DMS153 treated with DMSO at 0.1 percent for 48 hours (cell line): ENCODE measurements at regions not wholly inside any gene's neighbourhood (a gene's known extent, or its start where the extent isn't known, plus 50 kb on each side); places are given as distances from the start of the nearest gene placed in this dataset.
"Not testable (repeated sequence)": the region's sequence is repeated elsewhere in the genome, so short reads cannot be mapped to it uniquely, and the experiment has no call there.

ENCODE experiments used
- DNase-seq: peaks from one replicate; lab custom pipeline; 2025; ENCODE audit not compliant: unreplicated experiment; lab: John Stamatoyannopoulos, UW

DNA sequence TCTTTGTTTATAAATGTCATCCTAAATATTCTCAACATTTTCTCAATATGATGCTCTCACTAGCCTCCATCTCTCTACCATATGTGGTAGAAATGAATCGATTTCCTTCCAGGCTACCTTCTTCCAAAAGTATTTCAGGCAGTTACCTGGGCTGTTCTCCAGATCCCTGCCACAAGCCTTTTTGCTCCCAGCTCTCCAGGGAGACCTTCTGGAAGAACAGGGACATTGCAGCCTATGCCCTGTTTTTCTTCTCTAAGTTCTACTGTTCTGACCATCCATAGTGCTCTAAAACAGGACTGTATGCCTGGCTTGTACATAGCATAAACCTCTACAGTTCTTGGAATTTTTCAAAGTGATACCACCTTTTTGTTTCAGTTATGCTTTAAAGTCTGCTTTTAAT is 552.8 kb downstream of the ANKRD7 start:
- DNase-seq: no peak

DNA sequence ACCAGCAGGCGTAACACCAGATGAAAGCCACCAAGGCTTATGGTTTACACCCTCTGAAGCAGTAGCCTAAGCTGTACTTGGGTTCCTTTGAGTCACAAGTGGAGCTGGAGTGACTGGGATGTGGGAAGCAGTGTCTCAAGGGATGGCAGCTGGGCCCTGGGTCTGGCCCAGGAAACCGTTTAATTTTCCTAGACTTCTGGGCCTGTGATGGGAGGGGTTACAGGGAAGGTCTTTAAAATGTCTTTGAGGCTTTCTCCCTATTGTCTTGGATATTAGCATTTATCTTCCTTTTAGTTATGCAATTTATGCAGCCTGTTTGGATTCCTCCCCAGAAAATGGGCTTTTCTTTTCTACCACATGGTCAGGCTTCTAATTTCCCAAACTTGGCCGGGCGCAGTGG is 568.2 kb downstream of the ANKRD7 start:
- DNase-seq: no peak

DNA sequence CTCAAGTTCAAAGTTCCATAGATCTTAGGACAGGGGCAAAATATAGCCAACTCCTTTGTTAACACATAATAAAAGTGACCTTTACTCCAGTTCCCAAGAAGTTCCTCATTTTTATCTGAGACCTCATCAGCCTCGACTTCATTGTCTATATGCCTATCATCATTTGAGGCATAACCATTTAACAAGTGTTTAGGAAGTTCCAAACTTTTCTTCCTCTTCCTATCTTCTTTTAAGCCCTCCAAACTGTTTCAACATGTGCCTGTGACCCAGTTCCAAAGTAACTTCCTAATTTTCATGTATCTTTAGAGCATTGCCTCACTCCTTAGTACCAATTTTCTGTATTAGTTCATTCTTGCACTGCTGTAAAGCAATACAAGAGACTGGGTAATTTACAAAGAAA is 569.1 kb downstream of the ANKRD7 start:
- DNase-seq: no peak

DNA sequence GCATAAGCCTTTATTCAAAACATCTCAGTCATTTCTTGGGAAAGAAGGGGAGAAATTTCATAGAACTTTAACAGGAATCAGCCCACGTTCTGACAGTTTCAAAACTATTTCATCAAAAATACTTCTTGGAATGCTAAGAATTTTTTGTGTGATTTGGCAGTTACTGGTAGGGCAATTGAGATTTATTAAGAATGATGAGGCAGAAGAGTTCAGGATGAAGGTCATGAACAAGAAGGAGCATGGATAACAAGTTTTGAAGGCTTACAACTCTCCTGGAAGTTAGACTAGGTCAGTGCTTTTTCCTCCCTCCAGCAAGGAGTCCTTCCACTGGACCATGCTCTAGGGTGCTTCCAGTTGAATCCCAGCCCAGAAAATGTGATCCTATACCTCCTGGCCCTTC is 569.9 kb downstream of the ANKRD7 start:
- DNase-seq: no peak

DNA sequence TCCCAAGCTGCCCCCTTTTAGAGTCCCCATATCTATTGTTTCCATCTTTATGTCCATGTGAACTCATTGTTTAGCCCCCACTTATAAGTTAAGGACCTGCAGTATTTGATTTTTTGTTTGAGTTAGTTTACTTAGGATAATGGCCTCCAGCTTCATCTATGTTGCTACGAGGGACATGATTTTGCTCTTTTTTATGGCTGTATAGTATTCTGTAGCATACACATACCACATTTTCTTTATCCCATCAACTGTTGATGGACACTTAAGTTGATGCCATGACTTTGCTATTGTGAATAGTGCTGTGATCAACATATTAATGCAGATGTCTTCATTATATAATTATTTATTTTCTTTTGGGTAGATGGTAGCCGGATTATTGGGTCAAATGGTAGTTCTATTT is 576.9 kb downstream of the ANKRD7 start:
- no peak for DNase-seq

DNA sequence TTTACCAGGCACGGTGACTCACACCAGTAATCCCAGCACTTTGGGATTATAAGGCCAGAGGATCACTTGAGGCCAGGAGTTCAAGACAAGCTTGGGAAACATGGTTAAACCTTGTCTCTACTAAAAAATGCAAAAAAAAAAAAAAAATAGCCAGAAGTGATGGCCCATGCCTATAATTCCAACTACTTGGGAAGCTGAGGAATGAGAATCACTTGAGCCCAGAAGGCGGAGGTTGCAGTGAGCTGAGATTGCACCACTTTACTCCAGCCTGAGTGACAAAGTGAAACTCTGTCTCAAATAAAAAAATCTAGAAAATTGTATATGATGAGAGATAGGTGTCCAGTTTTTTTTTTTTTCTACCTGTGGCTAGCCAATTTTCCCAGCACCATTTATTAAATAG is 578.2 kb downstream of the ANKRD7 start:
- no peak for DNase-seq

DNA sequence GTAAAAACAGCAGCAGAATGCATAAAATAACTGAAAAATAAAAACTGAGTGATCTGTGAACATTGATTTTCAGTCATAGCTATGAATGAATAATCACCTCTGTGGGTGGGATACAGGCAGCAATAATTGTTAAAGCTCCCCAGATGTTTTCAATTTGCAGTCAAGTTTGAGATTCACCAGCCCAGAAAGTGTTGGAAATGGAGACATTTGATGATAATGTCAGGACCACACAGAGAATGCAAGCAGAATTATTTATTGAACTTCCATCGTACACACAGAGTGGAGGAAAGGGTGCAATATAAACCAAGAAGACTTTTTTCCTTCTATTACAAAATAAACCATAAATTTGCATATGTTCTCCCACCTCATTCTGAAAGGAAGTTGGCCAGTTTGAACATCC is 601.7 kb downstream of the ANKRD7 start:
- no peak for DNase-seq

DNA sequence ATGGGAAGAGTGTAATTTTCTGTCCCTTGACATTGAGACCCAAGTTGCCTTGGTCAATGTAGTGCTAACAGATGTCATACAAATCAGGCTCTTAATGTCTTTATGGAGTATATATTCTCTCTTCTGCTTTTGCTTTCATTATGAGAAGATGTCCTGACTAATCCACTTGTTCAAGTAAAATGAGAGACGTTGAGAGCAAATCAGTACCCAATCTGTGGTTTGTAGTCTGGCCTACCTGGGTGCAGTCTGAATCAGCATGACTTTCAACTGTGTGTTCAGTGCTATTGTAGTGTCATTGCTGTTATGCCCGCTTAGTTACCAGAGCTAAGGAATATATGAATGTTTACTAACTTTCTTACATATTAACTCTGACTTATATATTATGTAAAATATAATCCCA is 612.4 kb downstream of the ANKRD7 start:
- no peak for DNase-seq

DNA sequence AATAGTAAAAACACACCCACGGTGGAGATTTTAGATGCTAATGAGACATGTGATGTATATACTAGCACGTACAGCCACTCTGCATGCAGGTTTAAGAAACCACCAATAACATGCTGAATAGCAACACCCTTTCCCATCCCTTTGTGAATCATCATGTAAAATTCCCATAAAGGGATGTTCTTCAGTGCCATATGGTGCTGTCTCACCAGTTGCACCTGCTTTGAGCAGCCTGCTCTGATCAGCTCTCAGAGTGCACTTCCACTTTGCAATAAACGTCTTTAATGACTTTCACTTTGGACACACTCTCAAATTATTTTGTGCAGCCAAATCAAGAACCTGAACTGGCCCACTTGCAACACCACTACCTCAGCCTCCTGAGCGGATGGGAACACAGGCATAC is 615.0 kb downstream of the ANKRD7 start:
- DNase-seq: no peak

DNA sequence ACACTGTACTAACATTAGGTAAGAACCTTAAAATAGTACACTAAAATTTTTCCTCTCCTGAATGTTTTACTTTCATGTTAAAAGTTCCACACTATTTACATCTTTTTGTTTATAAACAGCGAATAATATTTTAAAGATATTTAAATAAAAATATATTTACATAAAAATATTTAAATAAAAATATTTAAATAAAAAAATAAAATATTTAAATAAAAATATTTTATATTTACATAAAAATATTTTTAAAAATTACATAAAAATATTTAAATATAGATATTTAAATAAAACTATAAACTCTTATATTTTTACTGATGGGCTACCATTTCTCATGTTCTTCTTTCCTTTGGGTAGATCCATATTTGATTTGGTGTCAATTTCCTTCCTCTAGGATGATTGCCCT is 619.0 kb downstream of the ANKRD7 start:
- DNase-seq: no peak

DNA sequence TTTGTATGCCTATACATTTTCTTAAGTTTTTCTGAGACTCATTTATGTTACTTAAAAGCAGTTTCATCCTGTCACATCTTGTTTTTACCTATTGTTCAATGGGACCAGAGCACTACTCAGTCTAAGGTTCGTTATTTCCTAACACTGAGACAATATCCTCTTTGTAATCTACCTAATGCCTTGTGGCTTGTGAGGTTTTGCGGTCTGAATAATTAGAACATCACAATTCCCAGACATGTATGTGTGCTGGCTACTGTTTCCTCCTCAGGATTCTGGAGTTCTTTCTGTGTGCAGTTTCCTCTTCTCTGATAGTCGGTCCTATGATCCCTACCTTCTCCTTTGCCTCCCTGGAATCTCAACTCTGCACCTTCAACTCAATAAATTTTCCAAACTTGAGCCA is 620.2 kb downstream of the ANKRD7 start:
- no peak for DNase-seq

DNA sequence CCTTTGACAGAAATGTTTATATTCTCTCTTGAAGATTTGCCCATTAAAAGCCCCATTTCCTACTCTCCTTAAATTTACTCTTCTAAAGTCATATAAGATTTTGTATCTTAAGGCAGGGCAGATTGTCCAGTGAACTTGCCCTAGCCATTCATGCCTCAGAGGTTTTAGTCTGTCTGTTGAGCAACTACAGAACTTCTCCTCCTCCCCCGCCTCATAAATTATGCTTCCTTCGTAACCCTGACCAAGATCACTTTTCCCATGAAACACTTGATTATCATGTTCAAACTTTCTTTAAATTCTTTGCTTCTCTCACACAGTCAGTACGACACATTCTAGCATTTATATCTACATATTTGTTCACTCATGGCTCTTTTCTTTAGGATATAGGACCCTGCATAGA is 621.3 kb downstream of the ANKRD7 start:
- no peak for DNase-seq

DNA sequence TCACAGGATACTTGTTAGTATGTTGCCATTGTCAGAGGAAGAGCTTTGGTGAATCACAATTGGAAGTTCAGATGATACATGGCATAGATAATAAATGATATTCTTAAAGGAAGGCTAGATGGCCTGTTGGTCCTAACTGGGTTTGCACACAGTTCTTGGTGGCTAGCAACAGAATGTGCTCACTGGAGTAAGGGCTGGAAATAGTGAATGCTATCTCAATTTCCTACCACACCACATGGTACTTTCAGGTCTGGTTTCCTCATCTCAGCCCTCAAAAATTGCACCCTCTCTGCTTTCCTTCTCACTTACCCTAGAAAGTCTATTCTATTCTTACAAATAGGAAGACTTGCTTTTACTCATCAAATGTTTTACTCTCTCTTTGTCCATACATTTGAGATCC is 622.5 kb downstream of the ANKRD7 start:
- DNase-seq: no peak

DNA sequence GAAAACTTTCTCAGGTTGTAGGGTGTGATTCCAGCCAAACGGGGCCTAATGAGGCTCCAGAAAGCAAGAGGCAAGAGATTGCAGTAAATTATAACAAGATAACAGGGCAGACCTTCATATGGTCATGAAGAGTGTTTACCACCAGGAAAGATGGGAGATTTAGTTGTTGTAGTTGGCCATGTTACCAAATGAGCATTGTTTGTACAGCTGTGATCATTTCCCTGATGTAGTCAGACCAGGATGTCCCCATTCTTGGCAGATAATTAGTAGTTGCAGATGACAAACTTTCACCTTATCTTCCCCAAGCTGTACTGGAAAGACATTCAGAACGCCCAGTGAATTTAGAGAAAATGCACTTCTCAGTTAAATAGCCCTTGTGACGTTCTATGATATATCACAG is 630.8 kb downstream of the ANKRD7 start:
- DNase-seq: no peak

DNA sequence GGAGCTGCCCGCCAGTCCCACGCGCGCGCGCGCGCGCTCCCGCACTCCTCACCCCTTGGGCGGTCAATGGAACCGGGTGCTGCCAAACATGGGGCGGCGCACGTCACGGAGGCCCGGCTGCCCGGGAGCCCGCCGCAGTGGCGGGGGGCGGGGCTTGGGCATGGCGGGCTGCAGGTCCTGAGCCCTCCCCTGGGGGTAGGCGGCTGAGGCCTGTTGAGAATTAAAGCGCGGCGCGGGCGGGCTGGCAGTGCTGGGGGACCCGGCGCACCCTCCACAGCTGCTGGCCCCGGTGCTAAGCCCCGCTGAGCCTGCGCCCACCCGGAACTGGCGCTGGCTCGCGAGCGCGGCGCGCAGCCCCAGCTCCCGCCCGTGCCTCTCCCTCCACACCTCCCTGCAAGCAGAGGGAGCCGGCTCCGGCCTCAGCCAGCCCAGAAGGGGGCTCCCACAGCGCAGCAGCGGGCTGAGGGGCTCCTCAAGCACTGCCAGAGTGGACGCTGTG is 634.2 kb downstream of the ANKRD7 start:
- no peak for DNase-seq

DNA sequence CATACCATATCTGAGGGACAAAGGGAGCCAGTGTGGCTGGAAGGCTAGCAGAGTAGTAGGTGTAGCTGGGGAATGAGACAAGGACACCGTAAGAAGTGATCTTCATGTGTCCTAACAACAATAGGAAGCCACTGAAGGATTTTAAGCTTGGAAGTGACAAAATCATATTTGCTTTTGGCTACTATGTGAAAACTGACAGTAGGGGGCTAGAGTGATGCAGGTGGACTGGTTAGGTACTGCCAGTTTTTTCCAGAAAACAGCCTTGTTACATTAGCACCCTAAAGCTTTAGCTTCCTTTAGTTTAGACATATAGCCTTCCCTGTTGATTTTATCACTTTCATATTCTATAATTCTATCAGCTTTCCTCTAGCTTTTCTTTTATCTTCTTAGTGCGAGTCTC is 637.1 kb downstream of the ANKRD7 start:
- DNase-seq: no peak

DNA sequence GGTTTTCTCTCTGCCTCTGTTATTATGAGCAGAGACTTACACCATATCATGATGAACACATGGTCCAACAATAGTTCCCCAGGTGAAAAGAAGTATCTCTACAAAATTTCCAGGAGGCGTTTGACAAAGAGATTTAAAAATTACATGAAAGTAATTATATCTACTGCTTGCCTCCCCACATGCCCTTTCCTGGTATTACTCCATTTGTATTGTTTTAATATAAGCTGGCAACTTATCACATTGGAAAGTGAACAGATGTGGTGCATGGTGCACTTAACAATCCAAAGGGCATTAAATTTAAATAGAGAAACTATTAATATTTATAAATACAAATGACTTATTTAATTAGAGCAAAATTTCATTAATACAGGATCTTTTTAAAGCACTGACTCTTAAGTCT is 638.2 kb downstream of the ANKRD7 start:
- no peak for DNase-seq

DNA sequence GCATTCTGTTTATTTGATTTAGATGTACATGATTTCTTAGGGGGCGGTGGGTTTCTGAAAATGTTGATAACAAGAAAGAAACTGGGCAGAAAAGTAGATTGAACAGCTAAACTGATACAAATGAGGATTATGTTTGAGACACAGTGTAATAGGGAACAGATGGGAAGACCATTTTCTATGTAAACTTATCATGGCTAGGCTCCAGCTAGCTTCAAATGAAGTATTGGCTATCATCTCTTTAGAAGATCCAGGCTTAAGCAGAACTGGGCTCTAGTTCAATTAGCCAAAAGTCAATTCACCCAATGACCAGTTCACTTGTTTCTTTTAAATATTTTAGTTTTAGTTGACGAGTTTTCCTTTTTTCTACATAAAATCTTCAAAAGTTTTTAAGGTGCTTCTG is 639.5 kb downstream of the ANKRD7 start:
- no peak for DNase-seq

DNA sequence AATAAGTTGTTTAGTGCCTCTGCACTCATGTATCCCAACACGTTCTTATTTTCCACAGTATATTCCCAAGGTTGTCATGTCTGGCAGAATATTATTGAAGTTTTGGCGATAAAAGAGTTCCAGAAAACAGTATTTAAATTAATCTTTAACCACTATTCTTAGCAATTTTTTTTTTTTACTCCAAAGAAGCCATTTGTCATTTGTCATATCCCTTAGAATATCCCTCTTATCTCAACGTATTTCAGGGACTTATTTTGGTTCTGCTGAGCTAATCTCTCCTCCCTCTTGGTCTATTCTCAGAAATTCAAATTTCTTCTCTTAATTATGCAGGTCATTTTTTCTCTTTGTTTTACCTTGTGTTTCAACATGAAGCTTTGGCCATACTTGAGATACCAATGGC is 643.4 kb downstream of the ANKRD7 start:
- no peak for DNase-seq

DNA sequence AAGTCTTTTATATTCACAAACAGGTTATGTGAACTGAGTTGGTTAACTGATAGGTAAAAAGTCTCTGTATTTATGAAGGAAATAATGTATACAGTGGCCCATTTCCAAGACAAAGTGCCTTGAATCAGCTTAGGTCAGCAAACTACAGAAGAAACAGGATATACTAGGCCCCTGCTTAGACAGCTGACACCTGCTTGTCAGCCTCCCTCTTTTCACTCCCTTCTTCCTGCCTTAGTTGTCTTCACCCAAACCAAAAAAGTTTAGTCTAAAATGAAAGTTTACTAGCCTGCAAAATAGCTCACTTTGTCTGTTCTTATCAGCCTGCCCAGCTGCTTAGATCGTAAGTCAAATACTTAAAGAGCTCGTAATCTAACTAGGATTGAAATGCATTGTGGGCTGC is 644.6 kb downstream of the ANKRD7 start:
- DNase-seq: not testable (repeated sequence)

DNA sequence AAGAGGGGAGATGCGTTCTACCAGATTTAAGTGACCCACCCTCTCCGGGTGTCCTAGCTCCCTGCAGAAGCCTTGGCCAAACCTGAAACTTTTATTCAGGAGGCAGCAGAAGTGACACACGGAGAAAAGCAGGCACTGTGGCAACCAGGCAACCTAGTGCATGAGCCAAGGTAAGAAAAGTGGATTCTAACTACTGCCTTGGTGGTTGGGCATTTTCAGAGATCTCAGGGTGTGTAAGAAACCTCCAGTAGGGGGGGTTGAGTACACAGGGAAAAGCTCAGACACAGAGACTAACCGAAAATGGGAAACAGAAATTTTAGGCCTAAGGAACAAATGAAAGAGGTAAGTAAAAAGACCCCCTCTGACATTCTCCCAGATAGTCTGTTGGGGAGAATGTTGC is 645.7 kb downstream of the ANKRD7 start:
- no peak for DNase-seq

DNA sequence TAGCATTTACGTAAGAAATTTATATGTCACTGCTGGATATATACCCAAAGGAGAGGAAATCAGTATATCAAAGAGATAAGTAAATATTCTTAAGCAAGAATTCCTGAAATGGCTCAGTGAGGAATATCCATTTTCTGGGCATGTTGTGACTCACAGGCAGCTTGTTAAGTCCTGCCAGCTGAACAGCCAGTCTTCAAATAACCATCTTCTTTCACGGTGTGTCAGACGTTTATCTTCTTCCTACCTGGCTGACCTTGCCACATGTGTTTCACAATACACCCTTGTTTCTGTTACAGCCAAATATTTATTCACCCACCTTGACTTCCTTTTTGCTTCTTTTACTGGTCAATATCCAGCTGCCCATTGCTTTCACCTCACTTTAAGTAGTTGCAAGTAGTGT is 648.1 kb downstream of the ANKRD7 start:
- peak; percentile 9 for DNase-seq

DNA sequence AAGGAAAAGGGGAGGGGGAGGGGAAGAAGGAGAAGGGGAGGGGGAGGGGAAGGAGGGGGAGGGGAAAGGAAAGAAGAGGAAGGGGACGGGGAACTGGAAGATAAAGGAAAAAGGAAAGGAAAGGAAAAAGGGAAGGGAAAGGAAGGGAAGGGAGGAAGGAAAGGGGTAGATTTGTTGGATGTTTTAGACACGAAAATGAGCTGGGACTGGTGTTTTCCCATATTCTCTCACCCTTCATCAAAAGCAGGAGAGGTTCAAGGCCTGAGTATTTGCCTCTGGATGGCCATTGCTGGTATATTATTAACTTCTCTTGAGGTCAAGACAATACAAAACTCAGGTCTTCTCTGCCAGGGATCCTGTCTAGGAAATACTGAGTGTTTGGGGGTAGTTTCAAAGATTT is 652.7 kb downstream of the ANKRD7 start:
- no peak for DNase-seq

DNA sequence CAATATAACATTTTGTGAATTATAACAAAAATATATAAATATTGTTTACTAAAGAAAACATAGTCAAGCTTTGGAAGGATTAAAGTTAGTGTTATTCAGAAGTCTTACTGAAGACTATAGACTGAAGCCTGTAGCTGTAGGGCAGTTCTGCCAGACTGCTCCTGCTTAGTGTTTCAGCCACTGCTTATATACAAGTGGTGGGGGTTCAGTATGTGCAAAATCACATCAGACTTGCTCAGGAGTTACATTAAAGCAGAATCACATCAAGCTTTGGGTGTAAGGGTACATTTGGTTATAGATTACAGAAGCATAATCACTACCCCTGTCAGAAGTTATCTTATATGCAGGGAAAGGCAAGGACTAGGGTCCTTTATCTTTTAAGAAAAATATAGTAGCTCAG is 653.8 kb downstream of the ANKRD7 start:
- DNase-seq: no peak
